H1 (cell line): ENCODE measurements at regions not wholly inside any gene's neighbourhood (a gene's known extent, or its start where the extent isn't known, plus 50 kb on each side); places are given as distances from the start of the nearest gene placed in this dataset.

ENCODE experiments used
- EZH2 ChIP-seq: fragments of 200-600 bp; sonication (generic); IDR thresholded peaks from 2 replicates; pipeline ENCODE4 v1.7.1; 2012; ENCODE audit warnings: low read depth, mild to moderate bottlenecking, moderate library complexity, low read length, inconsistent platforms; ENCODE audit not compliant: severe bottlenecking
- TAF1 ChIP-seq: IDR thresholded peaks from 2 replicates; pipeline ENCODE4 v1.6.1; 2011; ENCODE audit warnings: mild to moderate bottlenecking, low read depth, low read length
- YY1 ChIP-seq: IDR thresholded peaks from 2 replicates; pipeline ENCODE4 v1.6.1; 2011; ENCODE audit warnings: low read depth, mild to moderate bottlenecking, low read length
- TF ChIP-seq, protein P1 (sequence below): IDR thresholded peaks from 2 replicates; pipeline ENCODE4 v1.6.1; 2012; ENCODE audit warnings: low read length, inconsistent platforms

- TF ChIP-seq TAF1 (no peak), EZH2 (no peak), YY1 (no peak)
- TF ChIP-seq, protein P1, sequence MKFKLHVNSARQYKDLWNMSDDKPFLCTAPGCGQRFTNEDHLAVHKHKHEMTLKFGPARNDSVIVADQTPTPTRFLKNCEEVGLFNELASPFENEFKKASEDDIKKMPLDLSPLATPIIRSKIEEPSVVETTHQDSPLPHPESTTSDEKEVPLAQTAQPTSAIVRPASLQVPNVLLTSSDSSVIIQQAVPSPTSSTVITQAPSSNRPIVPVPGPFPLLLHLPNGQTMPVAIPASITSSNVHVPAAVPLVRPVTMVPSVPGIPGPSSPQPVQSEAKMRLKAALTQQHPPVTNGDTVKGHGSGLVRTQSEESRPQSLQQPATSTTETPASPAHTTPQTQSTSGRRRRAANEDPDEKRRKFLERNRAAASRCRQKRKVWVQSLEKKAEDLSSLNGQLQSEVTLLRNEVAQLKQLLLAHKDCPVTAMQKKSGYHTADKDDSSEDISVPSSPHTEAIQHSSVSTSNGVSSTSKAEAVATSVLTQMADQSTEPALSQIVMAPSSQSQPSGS: no peak
These were observed 68.9 kb upstream of the CCDC71L start (continued) for GRCh38 chr7:106729720-106730385.
